ENCODE measurements at regions not wholly inside any gene's neighbourhood (a gene's known extent, or its start where the extent isn't known, plus 50 kb on each side); places are given as distances from the start of the nearest gene placed in this dataset.

GRCh38 chr4:72951628-72952027 lies 117.9 kb downstream of the COX18 start:
- no peak overlapping the region for H3K4me3 ChIP-seq (replicated peaks in 1 of 4; ENCODE audit: control extremely low read depth in 1 of 4, insufficient read depth in 1 of 4, low read depth in 3 of 4, low read length in 4 of 4)
- H3K79me2 ChIP-seq (ENCODE audit: control insufficient read depth, insufficient read depth, low read length), result no peaks in the 10 kb centered on the region
- H3K9ac ChIP-seq (ENCODE audit: insufficient read depth, low read length), result no peak overlapping the region
- H3K27me3 ChIP-seq (ENCODE audit: control insufficient read depth, insufficient read depth, low read length), result no peaks in the 10 kb centered on the region
- H3K4me1 ChIP-seq (ENCODE audit: control insufficient read depth, extremely low read depth, insufficient read depth, low read length), result no peaks in the 10 kb centered on the region
- no peak overlapping the region for H3K4me2 ChIP-seq (ENCODE audit: extremely low read depth, insufficient read depth, low read length)
- H4K20me1 ChIP-seq (ENCODE audit: control insufficient read depth, extremely low read depth, insufficient read depth, low read length), result no peaks in the 10 kb centered on the region
- no peaks in the 10 kb centered on the region for H3K9me3 ChIP-seq (ENCODE audit: control insufficient read depth, insufficient read depth, low read depth, low read length)
- TF ChIP-seq, protein P1, sequence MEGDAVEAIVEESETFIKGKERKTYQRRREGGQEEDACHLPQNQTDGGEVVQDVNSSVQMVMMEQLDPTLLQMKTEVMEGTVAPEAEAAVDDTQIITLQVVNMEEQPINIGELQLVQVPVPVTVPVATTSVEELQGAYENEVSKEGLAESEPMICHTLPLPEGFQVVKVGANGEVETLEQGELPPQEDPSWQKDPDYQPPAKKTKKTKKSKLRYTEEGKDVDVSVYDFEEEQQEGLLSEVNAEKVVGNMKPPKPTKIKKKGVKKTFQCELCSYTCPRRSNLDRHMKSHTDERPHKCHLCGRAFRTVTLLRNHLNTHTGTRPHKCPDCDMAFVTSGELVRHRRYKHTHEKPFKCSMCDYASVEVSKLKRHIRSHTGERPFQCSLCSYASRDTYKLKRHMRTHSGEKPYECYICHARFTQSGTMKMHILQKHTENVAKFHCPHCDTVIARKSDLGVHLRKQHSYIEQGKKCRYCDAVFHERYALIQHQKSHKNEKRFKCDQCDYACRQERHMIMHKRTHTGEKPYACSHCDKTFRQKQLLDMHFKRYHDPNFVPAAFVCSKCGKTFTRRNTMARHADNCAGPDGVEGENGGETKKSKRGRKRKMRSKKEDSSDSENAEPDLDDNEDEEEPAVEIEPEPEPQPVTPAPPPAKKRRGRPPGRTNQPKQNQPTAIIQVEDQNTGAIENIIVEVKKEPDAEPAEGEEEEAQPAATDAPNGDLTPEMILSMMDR (conservative IDR thresholded peaks at IDR 0.05 in 1 of 2, IDR thresholded peaks at IDR 0.05 in 1 of 2; ENCODE audit: low read depth in 1 of 2, low read length in 2 of 2), result no peak
- no peak for TF ChIP-seq EZH2 (IDR thresholded peaks at IDR 0.05; ENCODE audit: low read length, missing control alignments)
- no peak overlapping the region for H3K27ac ChIP-seq (ENCODE audit: insufficient read depth, low read length)
- no peak overlapping the region for H2AFZ ChIP-seq (ENCODE audit: low read length)
- DNase-seq (ENCODE audit: low read depth in 2 of 2), result peak in 1 of 2 donors; percentile 78
- no peaks in the 10 kb centered on the region for H3K36me3 ChIP-seq (ENCODE audit: control insufficient read depth, insufficient read depth, low read length)

GRCh38 chr4:72951147-72951546 lies 118.4 kb downstream of the COX18 start:
- Histone ChIP-seq H4K20me1 (ENCODE audit: control insufficient read depth, extremely low read depth, insufficient read depth, low read length) (no peaks in the 10 kb centered on the region), H3K9ac (ENCODE audit: insufficient read depth, low read length) (no peak overlapping the region), H3K79me2 (ENCODE audit: control insufficient read depth, insufficient read depth, low read length) (no peaks in the 10 kb centered on the region), H3K27ac (ENCODE audit: insufficient read depth, low read length) (no peak overlapping the region), H3K4me2 (ENCODE audit: extremely low read depth, insufficient read depth, low read length) (no peak overlapping the region), H2AFZ (ENCODE audit: low read length) (no peak overlapping the region), H3K4me3 (replicated peaks in 1 of 4; ENCODE audit: control extremely low read depth in 1 of 4, insufficient read depth in 1 of 4, low read depth in 3 of 4, low read length in 4 of 4) (no peak overlapping the region), H3K36me3 (ENCODE audit: control insufficient read depth, insufficient read depth, low read length) (no peaks in the 10 kb centered on the region), H3K27me3 (ENCODE audit: control insufficient read depth, insufficient read depth, low read length) (no peaks in the 10 kb centered on the region), H3K9me3 (ENCODE audit: control insufficient read depth, insufficient read depth, low read depth, low read length) (no peaks in the 10 kb centered on the region), H3K4me1 (ENCODE audit: control insufficient read depth, extremely low read depth, insufficient read depth, low read length) (no peaks in the 10 kb centered on the region)
- peak in 1 of 2 donors; percentile 8 for DNase-seq (ENCODE audit: low read depth in 2 of 2)
- TF ChIP-seq, protein P1 (conservative IDR thresholded peaks at IDR 0.05 in 1 of 2, IDR thresholded peaks at IDR 0.05 in 1 of 2; ENCODE audit: low read depth in 1 of 2, low read length in 2 of 2), result peak in 1 of 2 donors; percentile 28
- TF ChIP-seq EZH2 (IDR thresholded peaks at IDR 0.05; ENCODE audit: low read length, missing control alignments), result no peak

DNA sequence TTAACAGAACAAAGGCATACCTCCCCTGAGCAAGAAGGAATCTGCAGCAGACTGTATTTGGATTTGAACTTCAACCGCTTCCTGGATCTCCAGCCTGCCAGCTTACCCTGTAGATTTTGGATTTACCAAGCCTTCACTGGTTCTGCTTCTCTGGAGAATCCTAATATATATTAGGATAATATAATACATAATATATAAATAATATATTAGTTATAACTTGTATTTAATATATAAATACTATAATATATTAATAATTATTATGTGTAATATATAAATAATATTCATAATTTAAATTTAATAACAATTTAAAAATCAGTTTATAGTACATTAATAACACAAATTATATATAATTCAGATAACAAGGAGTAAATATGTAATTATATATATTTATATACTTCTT lies 121.4 kb downstream of the COX18 start:
- Histone ChIP-seq H3K9ac (ENCODE audit: insufficient read depth, low read length) (no peak overlapping the region), H3K4me1 (ENCODE audit: control insufficient read depth, extremely low read depth, insufficient read depth, low read length) (no peaks in the 10 kb centered on the region), H3K27me3 (ENCODE audit: control insufficient read depth, insufficient read depth, low read length) (no peaks in the 10 kb centered on the region), H3K36me3 (ENCODE audit: control insufficient read depth, insufficient read depth, low read length) (no peaks in the 10 kb centered on the region), H3K79me2 (ENCODE audit: control insufficient read depth, insufficient read depth, low read length) (no peaks in the 10 kb centered on the region), H2AFZ (ENCODE audit: low read length) (no peak overlapping the region), H4K20me1 (ENCODE audit: control insufficient read depth, extremely low read depth, insufficient read depth, low read length) (no peaks in the 10 kb centered on the region), H3K4me2 (ENCODE audit: extremely low read depth, insufficient read depth, low read length) (no peak overlapping the region), H3K9me3 (ENCODE audit: control insufficient read depth, insufficient read depth, low read depth, low read length) (no peaks in the 10 kb centered on the region), H3K27ac (ENCODE audit: insufficient read depth, low read length) (no peak overlapping the region), H3K4me3 (replicated peaks in 1 of 4; ENCODE audit: control extremely low read depth in 1 of 4, insufficient read depth in 1 of 4, low read depth in 3 of 4, low read length in 4 of 4) (no peak overlapping the region)
- DNase-seq (ENCODE audit: low read depth in 2 of 2), result no peak
- TF ChIP-seq, protein P1 (conservative IDR thresholded peaks at IDR 0.05 in 1 of 2, IDR thresholded peaks at IDR 0.05 in 1 of 2; ENCODE audit: low read depth in 1 of 2, low read length in 2 of 2), result no peak
- TF ChIP-seq EZH2 (IDR thresholded peaks at IDR 0.05; ENCODE audit: low read length, missing control alignments), result no peak
